HG03432 (cell line): ENCODE measurements at regions not wholly inside any gene's neighbourhood (a gene's known extent, or its start where the extent isn't known, plus 50 kb on each side); places are given as distances from the start of the nearest gene placed in this dataset.

Source experiments
- ATAC-seq: cut with Tn5 transposase; IDR thresholded peaks from one replicate; pipeline ENCODE4 v1.9.1; 2021; ENCODE audit warnings: mild to moderate bottlenecking, moderate library complexity; ENCODE audit not compliant: unreplicated experiment

DNA sequence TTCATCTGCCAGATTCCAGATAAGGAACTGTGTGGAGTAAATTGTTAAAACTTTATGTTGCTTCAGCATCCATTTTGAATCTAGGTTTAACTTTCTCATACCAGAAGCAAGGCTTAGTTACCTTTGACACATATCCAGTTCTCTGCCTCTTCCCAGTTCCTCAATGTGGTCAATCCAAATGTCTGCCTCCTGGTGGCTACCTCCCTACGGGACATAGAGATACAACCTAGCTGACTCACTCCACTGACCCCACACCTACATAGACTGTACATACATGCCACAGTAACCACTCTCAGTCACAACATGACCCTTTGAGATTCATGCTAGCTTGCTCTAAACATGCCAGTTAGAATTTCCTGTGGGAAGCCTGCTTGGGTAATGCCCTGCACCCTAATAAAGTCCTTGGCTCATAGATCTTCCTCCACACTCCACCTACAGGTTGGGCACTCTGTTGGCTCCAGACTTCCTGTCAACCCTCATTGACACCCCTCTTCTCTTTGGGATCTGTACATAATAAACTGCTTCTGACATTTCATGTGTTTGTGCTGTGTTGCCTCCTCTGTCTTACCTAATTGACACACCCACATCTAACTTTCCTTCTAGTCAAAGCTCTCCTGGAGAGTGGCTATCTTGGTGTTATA lies 278.1 kb downstream of the HTR7 start:
- ATAC-seq, result no peak

GRCh38 chr10:90583416-90583815 lies 274.4 kb downstream of the HTR7 start:
- ATAC-seq, result no peak

DNA sequence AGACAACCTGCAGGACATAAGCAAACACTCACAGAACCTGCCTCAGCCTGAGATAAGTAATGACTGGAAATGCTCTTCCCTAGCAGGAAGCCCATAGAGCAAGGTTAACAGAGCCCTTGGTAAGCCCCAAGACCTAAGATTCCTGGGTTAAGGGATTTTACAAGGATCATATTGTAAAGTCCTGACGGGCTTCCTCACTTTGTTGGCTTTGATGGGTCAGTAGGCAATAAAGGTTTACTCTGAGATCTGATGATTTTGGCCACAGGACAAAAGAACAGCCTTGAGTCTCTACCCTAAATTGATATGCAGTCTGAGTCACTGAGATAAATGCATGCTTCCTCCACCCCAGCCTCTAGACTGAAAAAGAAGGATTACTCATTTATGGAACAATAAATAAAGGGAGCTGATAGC lies 270.8 kb downstream of the HTR7 start:
- ATAC-seq, result no peak

GRCh38 chr10:90587561-90587960 lies 270.3 kb downstream of the HTR7 start:
- no peak for ATAC-seq

- no peak for ATAC-seq
Measured at GRCh38 chr10:90588222-90588621, 269.6 kb downstream of the HTR7 start.

DNA sequence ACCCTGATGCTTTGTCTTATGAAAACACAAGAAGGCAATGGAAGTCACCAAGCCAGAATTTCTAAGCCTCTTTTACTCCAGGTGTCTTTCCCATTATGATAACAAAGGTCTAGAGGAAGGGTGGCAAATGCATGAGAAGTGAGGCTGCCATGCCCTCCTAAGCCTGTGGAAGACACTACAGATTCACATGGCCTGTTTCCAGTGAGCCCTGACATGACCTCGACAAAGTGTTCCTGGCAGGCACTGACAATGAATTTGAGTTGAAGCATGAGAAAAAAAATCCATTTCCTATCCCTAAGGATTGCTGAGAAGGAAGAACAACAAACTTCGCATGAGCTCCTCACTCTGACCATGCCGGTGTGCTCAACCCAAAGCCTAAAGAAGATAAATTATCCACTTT lies 268.0 kb downstream of the HTR7 start:
- no peak for ATAC-seq

GRCh38 chr10:90591629-90592028 lies 266.2 kb downstream of the HTR7 start:
- no peak for ATAC-seq

DNA sequence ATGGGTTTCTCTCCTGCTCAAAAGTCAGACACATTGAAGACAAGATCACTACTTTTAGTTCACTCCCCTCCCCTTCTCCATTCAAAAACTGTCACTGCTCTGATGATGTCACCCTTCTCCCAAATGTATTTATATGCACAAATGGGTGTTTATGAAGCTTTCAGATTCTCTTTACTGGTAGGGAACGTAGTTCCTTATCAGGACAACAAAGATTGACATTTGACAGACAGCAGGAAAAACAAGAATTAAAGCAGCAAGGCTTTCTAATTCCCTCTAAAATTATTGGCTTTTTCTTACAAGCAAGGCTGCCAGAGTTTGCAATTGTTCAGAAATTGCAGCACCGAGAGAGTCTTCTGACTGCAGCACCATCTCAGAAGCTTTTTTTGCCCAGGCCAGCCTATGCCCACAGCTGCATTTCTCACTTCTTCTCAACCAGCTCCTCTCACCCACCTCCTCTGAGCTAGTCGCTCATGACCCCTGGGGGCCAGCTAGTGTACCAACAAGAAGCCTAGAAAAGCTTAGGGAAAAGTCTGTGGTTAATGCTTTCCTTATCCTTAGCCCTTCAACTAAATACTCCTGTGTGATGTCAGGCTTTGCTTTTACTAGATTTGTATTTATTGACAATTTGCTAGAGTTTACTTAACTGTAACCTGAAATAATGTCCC lies 265.1 kb downstream of the HTR7 start:
- ATAC-seq, result peak; percentile 66

- no peak for ATAC-seq
Measured at GRCh38 chr10:90598513-90598912, 259.3 kb downstream of the HTR7 start.

DNA sequence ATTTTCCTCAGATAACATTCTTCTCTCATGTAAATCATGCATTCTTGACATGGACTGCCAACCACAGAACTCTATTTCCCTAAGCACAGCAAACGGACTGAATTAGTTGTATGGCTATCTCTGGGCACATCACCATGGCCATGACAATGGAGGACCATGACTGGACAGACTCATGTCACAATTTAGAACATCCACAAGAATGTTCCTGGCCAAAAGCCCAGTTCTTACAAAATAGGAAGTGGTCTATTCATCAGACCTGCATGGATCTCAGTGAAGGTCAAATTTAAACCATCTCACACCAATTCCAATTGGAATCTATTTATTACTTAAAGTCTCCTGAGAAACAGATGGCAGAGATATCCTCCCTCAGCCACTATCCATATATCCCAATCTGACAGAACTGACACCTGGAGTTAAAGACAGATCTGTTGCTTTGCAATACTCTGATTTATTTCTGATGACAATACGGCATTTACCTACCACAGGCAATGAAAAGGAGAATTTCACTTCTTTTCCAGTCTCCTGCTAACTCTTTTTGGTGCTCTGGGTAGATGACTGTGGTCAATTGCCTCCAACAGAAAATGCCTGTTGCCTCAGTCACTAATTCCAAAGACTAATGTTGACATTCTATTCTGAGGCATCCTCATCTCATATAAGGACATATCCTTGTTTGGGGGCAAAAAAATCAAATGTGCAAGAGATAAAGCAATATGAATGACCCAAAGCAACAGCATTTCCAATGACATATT lies 254.8 kb downstream of the HTR7 start:
- ATAC-seq, result no peak

- no peak for ATAC-seq
Measured at GRCh38 chr10:90604636-90605035, 253.2 kb downstream of the HTR7 start.

GRCh38 chr10:90605506-90605905 lies 252.3 kb downstream of the HTR7 start:
- ATAC-seq, result no peak

GRCh38 chr10:90612276-90612675 lies 245.6 kb downstream of the HTR7 start:
- no peak for ATAC-seq

- ATAC-seq, result no peak
Measured at GRCh38 chr10:90614631-90615030, 243.2 kb downstream of the HTR7 start.

- ATAC-seq, result no peak
Measured at GRCh38 chr10:90621577-90621976, 236.3 kb downstream of the HTR7 start.

- no peak for ATAC-seq
Measured at GRCh38 chr10:90635111-90635765, 222.6 kb downstream of the HTR7 start.

- ATAC-seq, result no peak
Measured at GRCh38 chr10:90640756-90641155, 217.1 kb downstream of the HTR7 start.

GRCh38 chr10:90641731-90642130 lies 216.1 kb downstream of the HTR7 start:
- no peak for ATAC-seq

GRCh38 chr10:90642136-90642535 lies 215.7 kb downstream of the HTR7 start:
- ATAC-seq, result no peak

- no peak for ATAC-seq
Measured at GRCh38 chr10:90642650-90643049, 215.2 kb downstream of the HTR7 start.

GRCh38 chr10:90644165-90644564 lies 213.7 kb downstream of the HTR7 start:
- ATAC-seq, result no peak

GRCh38 chr10:90650858-90651257 lies 207.0 kb downstream of the HTR7 start:
- ATAC-seq, result no peak
